ENCODE measurements at regions not wholly inside any gene's neighbourhood (a gene's known extent, or its start where the extent isn't known, plus 50 kb on each side); places are given as distances from the start of the nearest gene placed in this dataset.

GRCh38 chr6:15108383-15108715, 137.5 kb upstream of the JARID2 start:
- Histone ChIP-seq H3K14ac (ENCODE audit: insufficient read depth, low read length) (no peak overlapping the region), H3K79me1 (ENCODE audit: insufficient read depth, low read depth, low read length, poor library complexity, severe bottlenecking) (no peaks in the 10 kb centered on the region), H3T11ph (ENCODE audit: low read length) (no peak overlapping the region), H3K9ac (ENCODE audit: extremely low read depth, insufficient read length, low read length) (no peak overlapping the region), H2BK12ac (ENCODE audit: insufficient read length, low read depth, low read length) (no peak overlapping the region), H2AK5ac (ENCODE audit: insufficient read length, low read length) (no peak overlapping the region), H2BK120ac (ENCODE audit: low read depth, low read length, poor library complexity, severe bottlenecking) (no peak overlapping the region), H3K23ac (ENCODE audit: insufficient read length, low read depth, low read length) (no peak overlapping the region), H3K56ac (ENCODE audit: insufficient read length, low read depth, low read length) (no peak overlapping the region), H2BK5ac (ENCODE audit: insufficient read length, low read length) (no peak overlapping the region), H4K20me1 (ENCODE audit: control insufficient read depth, insufficient read depth, insufficient read length) (no peaks in the 10 kb centered on the region), H4K91ac (ENCODE audit: insufficient read length, low read depth, low read length) (no peak overlapping the region), H3K23me2 (ENCODE audit: insufficient read length, low read depth, low read length, poor library complexity, severe bottlenecking) (no peaks in the 10 kb centered on the region), H3K18ac (ENCODE audit: insufficient read length, low read depth, low read length) (no peak overlapping the region), H2AFZ (ENCODE audit: low read length) (no peak overlapping the region), H3K9me3 (ENCODE audit: control insufficient read depth, low read depth, low read length) (no peaks in the 10 kb centered on the region), H4K8ac (replicated peaks; ENCODE audit: insufficient read length, low read depth, low read length) (no peak overlapping the region), H3K27ac (ENCODE audit: insufficient read length, low read depth, low read length) (no peak overlapping the region), H3K27me3 (ENCODE audit: insufficient read depth, low read length) (no peaks in the 10 kb centered on the region), H3K4me2 (ENCODE audit: insufficient read depth, insufficient read length, low read length) (no peak overlapping the region), H2BK15ac (ENCODE audit: low read depth, low read length) (no peak overlapping the region), H3K4ac (ENCODE audit: low read depth, low read length) (no peak overlapping the region), H2BK20ac (ENCODE audit: low read depth, low read length, poor library complexity, severe bottlenecking) (no peak overlapping the region), H3K79me2 (ENCODE audit: insufficient read depth, low read length) (no peaks in the 10 kb centered on the region), H3K4me1 (ENCODE audit: insufficient read depth, low read length) (no peaks in the 10 kb centered on the region; the same call in 1 of the 2 replicates), H4K5ac (ENCODE audit: insufficient read length, low read depth, low read length) (no peak overlapping the region)
- H3K36me3 Mint-ChIP-seq (ENCODE audit: insufficient read depth in 1 of 3, low read depth in 3 of 3), result peaks cover 0 to 4% (median 0%) of the 10 kb centered on the region in 3 experiments; a peak in 4 of 7 replicates
- peaks cover 3 to 5% of the 10 kb centered on the region in 2 experiments for H3K4me1 Mint-ChIP-seq
- DNase-seq, result no peak
- whole genome bisulfite sequencing (ENCODE audit: extremely low coverage, insufficient read length, low lambda C conversion rate), result no CpG with 5 or more reads among the region's 2 CpGs
- no peak overlapping the region for H3K27ac Mint-ChIP-seq
- H3K4me3 Mint-ChIP-seq, result no peak overlapping the region
- H3K27me3 Mint-ChIP-seq (ENCODE audit: low read depth), result no peaks in the 10 kb centered on the region; the same call in 1 of the 2 replicates
- H3K9me3 Mint-ChIP-seq, result peaks cover 4 to 5% of the 10 kb centered on the region in 2 experiments; a peak in 3 of 5 replicates
- TF ChIP-seq CTCF (conservative IDR thresholded peaks at IDR 0.05), result no peak
